ENCODE measurements at regions not wholly inside any gene's neighbourhood (a gene's known extent, or its start where the extent isn't known, plus 50 kb on each side); places are given as distances from the start of the nearest gene placed in this dataset.

DNA sequence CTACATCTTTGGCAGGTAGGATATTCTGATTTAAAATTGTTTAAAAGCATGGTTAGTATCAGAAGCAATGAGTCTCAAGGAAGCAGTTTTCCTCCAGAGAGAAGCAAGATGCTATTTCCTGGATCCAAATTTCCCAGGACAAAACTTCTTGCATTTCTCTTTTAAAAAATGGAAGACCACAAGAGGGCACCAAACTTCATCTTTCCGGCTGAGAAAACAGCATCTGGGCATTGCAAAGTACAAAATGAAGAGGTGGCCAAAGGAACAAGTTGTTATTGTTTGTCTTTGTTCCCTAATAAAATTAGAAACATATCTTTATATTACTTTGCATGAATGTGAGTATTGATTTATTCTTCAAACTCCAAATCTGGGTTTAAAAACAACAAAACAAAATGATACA lies 60.0 kb upstream of the LRCH1 start:
- TF ChIP-seq, protein P1, sequence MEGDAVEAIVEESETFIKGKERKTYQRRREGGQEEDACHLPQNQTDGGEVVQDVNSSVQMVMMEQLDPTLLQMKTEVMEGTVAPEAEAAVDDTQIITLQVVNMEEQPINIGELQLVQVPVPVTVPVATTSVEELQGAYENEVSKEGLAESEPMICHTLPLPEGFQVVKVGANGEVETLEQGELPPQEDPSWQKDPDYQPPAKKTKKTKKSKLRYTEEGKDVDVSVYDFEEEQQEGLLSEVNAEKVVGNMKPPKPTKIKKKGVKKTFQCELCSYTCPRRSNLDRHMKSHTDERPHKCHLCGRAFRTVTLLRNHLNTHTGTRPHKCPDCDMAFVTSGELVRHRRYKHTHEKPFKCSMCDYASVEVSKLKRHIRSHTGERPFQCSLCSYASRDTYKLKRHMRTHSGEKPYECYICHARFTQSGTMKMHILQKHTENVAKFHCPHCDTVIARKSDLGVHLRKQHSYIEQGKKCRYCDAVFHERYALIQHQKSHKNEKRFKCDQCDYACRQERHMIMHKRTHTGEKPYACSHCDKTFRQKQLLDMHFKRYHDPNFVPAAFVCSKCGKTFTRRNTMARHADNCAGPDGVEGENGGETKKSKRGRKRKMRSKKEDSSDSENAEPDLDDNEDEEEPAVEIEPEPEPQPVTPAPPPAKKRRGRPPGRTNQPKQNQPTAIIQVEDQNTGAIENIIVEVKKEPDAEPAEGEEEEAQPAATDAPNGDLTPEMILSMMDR (IDR thresholded peaks at IDR 0.05 in 4 of 5, conservative IDR thresholded peaks at IDR 0.05 in 1 of 5) = peak; percentile 27 to 58 (median 41)
- TF ChIP-seq POLR2A (IDR thresholded peaks at IDR 0.05) = no peak
